Esophagus (tissue), 2 donors: ENCODE measurements at regions not wholly inside any gene's neighbourhood (a gene's known extent, or its start where the extent isn't known, plus 50 kb on each side); places are given as distances from the start of the nearest gene placed in this dataset.

ENCODE experiments used
- H3K27ac ChIP-seq, 2 donors: one replicate each; pipeline ENCODE4 v1.5.1; 2013; ENCODE audit warnings: low read depth in 2 of 2, mild to moderate bottlenecking in 2 of 2, inconsistent platforms in 1 of 2, low read length in 1 of 2, moderate library complexity in 1 of 2
- H3K27me3 ChIP-seq, 2 donors: one replicate each; pipeline ENCODE4 v1.6.1; 2013; ENCODE audit warnings: low read length in 2 of 2, control low read depth in 1 of 2, mild to moderate bottlenecking in 1 of 2; ENCODE audit not compliant: insufficient read depth in 2 of 2, control insufficient read depth in 1 of 2
- H3K36me3 ChIP-seq, 2 donors: one replicate each; pipeline ENCODE4 v1.6.1; 2013; ENCODE audit warnings: low read length in 1 of 2; ENCODE audit not compliant: control insufficient read depth in 2 of 2, insufficient read depth in 2 of 2
- H3K4me1 ChIP-seq, 2 donors: one replicate each; pipeline ENCODE4 v1.6.1; 2013; ENCODE audit warnings: low read length in 1 of 2; ENCODE audit not compliant: control insufficient read depth in 2 of 2, insufficient read depth in 2 of 2
- H3K4me3 ChIP-seq, 2 donors: one replicate each; pipeline ENCODE4 v1.5.1; 2013; ENCODE audit warnings: low read length in 2 of 2, mild to moderate bottlenecking in 2 of 2, low read depth in 1 of 2, moderate library complexity in 1 of 2
- H3K9me3 ChIP-seq, 2 donors: one replicate each; pipeline ENCODE4 v1.6.1; 2013; ENCODE audit warnings: mild to moderate bottlenecking in 2 of 2, low read depth in 1 of 2, low read length in 1 of 2, moderate library complexity in 1 of 2; ENCODE audit not compliant: control insufficient read depth in 2 of 2, insufficient read depth in 1 of 2
- WGBS, 2 donors: extraction: QIAGEN DNeasy Blood & Tissue Kit; methylation state at CpG; one replicate each; pipeline ENCODE4 v1.1.7; 2013; 5-methylcytosine and 5-hydroxymethylcytosine counted together
- donor health status: healthy with polysubstance abuse.
- donor health status: Bipolar disorder and iron deficiency.

GRCh38 chr15:81851325-81851724 lies 194.5 kb downstream of the MEX3B start:
- no peak overlapping the region for H3K27ac ChIP-seq
- 87 to 88% methylated on average over 10 of the region's 10 CpGs for WGBS, 2 donors
- H3K9me3 ChIP-seq = no peaks in the 10 kb centered on the region
- H3K4me3 ChIP-seq = no peak overlapping the region
- H3K4me1 ChIP-seq = no peaks in the 10 kb centered on the region
- H3K27me3 ChIP-seq = no peaks in the 10 kb centered on the region
- H3K36me3 ChIP-seq = no peaks in the 10 kb centered on the region

- H3K4me1 ChIP-seq = no peaks in the 10 kb centered on the region
- WGBS, 2 donors = 83 to 85% methylated on average over 6 of the region's 6 CpGs
- no peaks in the 10 kb centered on the region for H3K36me3 ChIP-seq
- no peaks in the 10 kb centered on the region for H3K9me3 ChIP-seq
- H3K27ac ChIP-seq = no peak overlapping the region
- H3K4me3 ChIP-seq = no peak overlapping the region
- H3K27me3 ChIP-seq = no peaks in the 10 kb centered on the region
Measured at GRCh38 chr15:81849289-81849688, 196.5 kb downstream of the MEX3B start.

GRCh38 chr15:81848701-81849100 lies 197.1 kb downstream of the MEX3B start:
- Histone ChIP-seq H3K9me3 (no peaks in the 10 kb centered on the region), H3K4me1 (no peaks in the 10 kb centered on the region), H3K36me3 (no peaks in the 10 kb centered on the region), H3K27me3 (no peaks in the 10 kb centered on the region), H3K4me3 (no peak overlapping the region), H3K27ac (no peak overlapping the region)
- WGBS, 2 donors = 84% methylated on average over 2 of the region's 2 CpGs

- H3K27me3 ChIP-seq = no peaks in the 10 kb centered on the region
- H3K9me3 ChIP-seq = no peaks in the 10 kb centered on the region
- no peak overlapping the region for H3K27ac ChIP-seq
- no peaks in the 10 kb centered on the region for H3K4me1 ChIP-seq
- no peak overlapping the region for H3K4me3 ChIP-seq
- H3K36me3 ChIP-seq = no peaks in the 10 kb centered on the region
- 87 to 89% methylated on average over 6 of the region's 6 CpGs for WGBS, 2 donors
Measured at GRCh38 chr15:81843757-81844407, 201.9 kb downstream of the MEX3B start.

- 89 to 95% methylated on average over 5 of the region's 5 CpGs for WGBS, 2 donors
- H3K4me3 ChIP-seq = no peak overlapping the region
- H3K4me1 ChIP-seq = no peaks in the 10 kb centered on the region
- no peak overlapping the region for H3K27ac ChIP-seq
- no peaks in the 10 kb centered on the region for H3K36me3 ChIP-seq
- H3K9me3 ChIP-seq = no peaks in the 10 kb centered on the region
- no peaks in the 10 kb centered on the region for H3K27me3 ChIP-seq
Measured at GRCh38 chr15:81843226-81843625, 202.6 kb downstream of the MEX3B start.

- WGBS, 2 donors = 60 to 69% methylated on average over 2 of the region's 2 CpGs
- no peaks in the 10 kb centered on the region for H3K9me3 ChIP-seq
- no peak overlapping the region for H3K4me3 ChIP-seq
- no peaks in the 10 kb centered on the region for H3K4me1 ChIP-seq
- no peaks in the 10 kb centered on the region for H3K36me3 ChIP-seq
- H3K27me3 ChIP-seq = no peaks in the 10 kb centered on the region
- no peak overlapping the region for H3K27ac ChIP-seq
Measured at GRCh38 chr15:81839387-81839786, 206.4 kb downstream of the MEX3B start.

GRCh38 chr15:81835731-81836130 lies 210.1 kb downstream of the MEX3B start:
- Histone ChIP-seq H3K36me3 (no peaks in the 10 kb centered on the region), H3K4me3 (no peak overlapping the region), H3K4me1 (no peaks in the 10 kb centered on the region), H3K27me3 (no peaks in the 10 kb centered on the region), H3K9me3 (no peaks in the 10 kb centered on the region), H3K27ac (no peak overlapping the region)
- 94 to 96% methylated on average over 1 of the region's 1 CpG for WGBS, 2 donors

- Histone ChIP-seq H3K4me3 (no peak overlapping the region), H3K9me3 (no peaks in the 10 kb centered on the region), H3K27me3 (no peaks in the 10 kb centered on the region), H3K36me3 (no peaks in the 10 kb centered on the region), H3K27ac (no peak overlapping the region), H3K4me1 (no peaks in the 10 kb centered on the region)
- WGBS, 2 donors = 79 to 80% methylated on average over 1 of the region's 1 CpG
Measured at GRCh38 chr15:81830520-81830919, 215.3 kb downstream of the MEX3B start.

- H3K9me3 ChIP-seq = no peaks in the 10 kb centered on the region
Measured at GRCh38 chr15:81829918-81830317, 215.9 kb downstream of the MEX3B start.

GRCh38 chr15:81828135-81828534 lies 217.7 kb downstream of the MEX3B start:
- Histone ChIP-seq H3K36me3 (no peaks in the 10 kb centered on the region), H3K27ac (no peak overlapping the region), H3K27me3 (no peaks in the 10 kb centered on the region), H3K4me3 (no peak overlapping the region), H3K4me1 (no peaks in the 10 kb centered on the region), H3K9me3 (no peaks in the 10 kb centered on the region)

More at GRCh38 chr15:81829918-81830317, 215.9 kb downstream of the MEX3B start:
- no peaks in the 10 kb centered on the region for H3K4me1 ChIP-seq
- H3K27ac ChIP-seq = no peak overlapping the region
- H3K36me3 ChIP-seq = no peaks in the 10 kb centered on the region
- no peak overlapping the region for H3K4me3 ChIP-seq
- H3K27me3 ChIP-seq = no peaks in the 10 kb centered on the region
- 92 to 94% methylated on average over 4 of the region's 4 CpGs for WGBS, 2 donors
